Brain microvascular endothelial cell (primary cell): ENCODE measurements at regions not wholly inside any gene's neighbourhood (a gene's known extent, or its start where the extent isn't known, plus 50 kb on each side); places are given as distances from the start of the nearest gene placed in this dataset.
"Not testable (repeated sequence)": the region's sequence is repeated elsewhere in the genome, so short reads cannot be mapped to it uniquely, and the experiment has no call there.

ENCODE experiments used
- DNase-seq: peaks from one replicate; pipeline ENCODE4 v3.0.0-alpha.2; 2020
- H3K27ac ChIP-seq: fragments of 250-450 bp; sonication (Bioruptor Pico); 2 replicates; pipeline ENCODE4 v1.5.1; 2020; ENCODE audit warnings: mild to moderate bottlenecking, moderate library complexity
- H3K27me3 ChIP-seq: fragments of 250-450 bp; sonication (Bioruptor Pico); replicated peaks from 2 replicates; pipeline ENCODE4 v1.5.1; 2020; ENCODE audit warnings: mild to moderate bottlenecking
- H3K36me3 ChIP-seq: fragments of 250-450 bp; sonication (Bioruptor Pico); replicated peaks from 2 replicates; pipeline ENCODE4 v1.5.1; 2020; ENCODE audit warnings: mild to moderate bottlenecking
- H3K4me3 ChIP-seq: 2 replicates; pipeline ENCODE4 v1.5.1; 2011; ENCODE audit warnings: low read depth, mild to moderate bottlenecking, control low read depth, low read length, moderate library complexity
- CTCF ChIP-seq: IDR thresholded peaks from 2 replicates; pipeline ENCODE4 v1.5.1; 2011; ENCODE audit warnings: low read depth, mild to moderate bottlenecking, moderate library complexity, low read length, control low read depth, inconsistent platforms; ENCODE audit errors: missing control alignments
- in situ Hi-C: cut with HindIII; loops from 2 replicates; pipeline ENCODE4 v1.10.0; 2017; ENCODE audit warnings: low sequenced_read_pairs, low pct_ligation_motif_present

GRCh38 chr16:29195116-29195872 lies 210.4 kb downstream of the LAT start:
- H3K4me3 ChIP-seq, in situ Hi-C loops, H3K27me3 ChIP-seq, H3K36me3 ChIP-seq: not testable (repeated sequence)
- DNase-seq, result peak; percentile 59
- peak overlapping the region; percentile 17 for H3K27ac ChIP-seq

GRCh38 chr16:29194185-29194844 lies 209.5 kb downstream of the LAT start:
- H3K36me3 ChIP-seq, H3K27me3 ChIP-seq, H3K4me3 ChIP-seq, in situ Hi-C loops, DNase-seq, H3K27ac ChIP-seq: not testable (repeated sequence)

GRCh38 chr16:29193634-29194033 lies 208.8 kb downstream of the LAT start:
- H3K36me3 ChIP-seq, DNase-seq, H3K27me3 ChIP-seq, in situ Hi-C loops, H3K4me3 ChIP-seq, H3K27ac ChIP-seq: not testable (repeated sequence)

- H3K36me3 ChIP-seq, DNase-seq, H3K4me3 ChIP-seq, H3K27ac ChIP-seq, in situ Hi-C loops, H3K27me3 ChIP-seq: not testable (repeated sequence)
Measured at GRCh38 chr16:29193248-29193574, 208.4 kb downstream of the LAT start.

GRCh38 chr16:29192329-29193247 lies 207.7 kb downstream of the LAT start:
- in situ Hi-C loops, result no loop called here
- no peak overlapping the region for H3K4me3 ChIP-seq
- H3K27ac ChIP-seq, result no peak overlapping the region
- no peak for DNase-seq
- no peaks in the 10 kb centered on the region for H3K27me3 ChIP-seq
- peak; percentile 51 for TF ChIP-seq CTCF
- no peaks in the 10 kb centered on the region for H3K36me3 ChIP-seq

- H3K27me3 ChIP-seq, in situ Hi-C loops, H3K4me3 ChIP-seq: not testable (repeated sequence)
Measured at GRCh38 chr16:29191636-29192180, 206.9 kb downstream of the LAT start.

GRCh38 chr16:29190553-29191431 lies 205.9 kb downstream of the LAT start:
- H3K36me3 ChIP-seq, H3K4me3 ChIP-seq, H3K27ac ChIP-seq, H3K27me3 ChIP-seq, in situ Hi-C loops, DNase-seq: not testable (repeated sequence)

More at GRCh38 chr16:29191636-29192180, 206.9 kb downstream of the LAT start:
- DNase-seq, H3K27ac ChIP-seq, H3K36me3 ChIP-seq: not testable (repeated sequence)

GRCh38 chr16:29188806-29189205 lies 204.0 kb downstream of the LAT start:
- in situ Hi-C loops, H3K27ac ChIP-seq, H3K4me3 ChIP-seq, DNase-seq, H3K36me3 ChIP-seq, H3K27me3 ChIP-seq: not testable (repeated sequence)

- in situ Hi-C loops, H3K27me3 ChIP-seq, H3K4me3 ChIP-seq, H3K36me3 ChIP-seq, DNase-seq, H3K27ac ChIP-seq: not testable (repeated sequence)
Measured at GRCh38 chr16:29186306-29187220, 201.7 kb downstream of the LAT start.

GRCh38 chr16:29185872-29186271 lies 201.0 kb downstream of the LAT start:
- H3K4me3 ChIP-seq, H3K27me3 ChIP-seq, H3K27ac ChIP-seq, DNase-seq, in situ Hi-C loops, H3K36me3 ChIP-seq: not testable (repeated sequence)

GRCh38 chr16:29184738-29185438 lies 200.0 kb downstream of the LAT start:
- in situ Hi-C loops, H3K4me3 ChIP-seq, H3K27ac ChIP-seq, H3K36me3 ChIP-seq, H3K27me3 ChIP-seq: not testable (repeated sequence)
- peak; percentile 8 for DNase-seq
